Motor neuron (in vitro differentiated cells): ENCODE measurements at regions not wholly inside any gene's neighbourhood (a gene's known extent, or its start where the extent isn't known, plus 50 kb on each side); places are given as distances from the start of the nearest gene placed in this dataset.
"Not testable (repeated sequence)": the region's sequence is repeated elsewhere in the genome, so short reads cannot be mapped to it uniquely, and the experiment has no call there.

Experiments
- ATAC-seq, 8 experiments: fragments of 200-7000 bp; cut with Tn5 transposase; replicated peaks in 6 of 8; 2 replicates each; pipeline ENCODE4 v1.8.0; 2021; ENCODE audit warnings: mild to moderate bottlenecking in 8 of 8, moderate library complexity in 8 of 8
- H3K27ac ChIP-seq, 2 donors: fragments of 250-450 bp; sonication (Bioruptor Pico); 2 replicates each; pipeline ENCODE4 v1.9.0; 2021; ENCODE audit warnings: antibody characterized with exemption in 2 of 2, mild to moderate bottlenecking in 2 of 2, moderate library complexity in 1 of 2
- H3K4me1 ChIP-seq, 2 donors: fragments of 250-450 bp; sonication (Bioruptor Pico); replicated peaks in 1 of 2; 2 replicates each; pipeline ENCODE4 v1.6.1; 2021; ENCODE audit warnings: antibody characterized with exemption in 2 of 2, mild to moderate bottlenecking in 2 of 2, moderate library complexity in 1 of 2
- H3K4me3 ChIP-seq, 5 donors: fragments of 250-450 bp; sonication (Bioruptor Pico); 2 replicates each; pipeline ENCODE4 v1.9.0; 2021; ENCODE audit warnings: antibody characterized with exemption in 5 of 5, mild to moderate bottlenecking in 5 of 5, moderate library complexity in 4 of 5
- WGBS, 10 experiments: fragments of 450-650 bp; shearing (Covaris generic); methylation state at CpG; one replicate each; pipeline ENCODE4 v1.0.0; 2022; 5-methylcytosine and 5-hydroxymethylcytosine counted together
- in situ Hi-C, 9 experiments: fragments of 400-800 bp; cut with MboI; loops; one replicate each; pipeline ENCODE4 v1.15.0; 2021; ENCODE audit warnings: low sequenced_read_pairs in 9 of 9, low pct_unique_long_range_greater_than_20kb in 2 of 9; ENCODE audit not compliant: unreplicated experiment in 9 of 9

DNA sequence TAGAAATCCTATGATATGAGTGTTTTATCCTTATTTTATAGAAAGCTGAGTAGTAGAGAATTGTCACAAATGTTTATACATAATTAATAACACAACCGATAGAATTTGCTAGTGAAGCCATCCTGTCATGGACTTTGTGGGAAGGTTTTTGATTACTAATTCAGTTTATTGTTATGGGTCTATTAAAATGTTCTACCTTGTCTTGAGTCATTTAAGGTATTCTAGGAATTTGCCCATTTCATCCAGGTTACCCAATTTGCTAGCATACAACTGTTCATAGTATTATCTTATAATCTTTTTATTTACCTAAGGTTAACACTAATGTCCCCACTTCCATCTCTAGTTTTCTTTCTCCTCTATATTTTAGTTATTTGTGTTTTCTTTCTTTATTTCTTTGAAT, 553.1 kb upstream of the ATXN7L3B start:
- in situ Hi-C loops: no loop called here
- Histone ChIP-seq H3K4me1 (no peaks in the 10 kb centered on the region), H3K27ac (no peak overlapping the region), H3K4me3 (no peak overlapping the region)
- WGBS, 10 experiments: 0 to 100% (median 96%) methylated on average over 1 of the region's 1 CpG
- no peak for ATAC-seq

DNA sequence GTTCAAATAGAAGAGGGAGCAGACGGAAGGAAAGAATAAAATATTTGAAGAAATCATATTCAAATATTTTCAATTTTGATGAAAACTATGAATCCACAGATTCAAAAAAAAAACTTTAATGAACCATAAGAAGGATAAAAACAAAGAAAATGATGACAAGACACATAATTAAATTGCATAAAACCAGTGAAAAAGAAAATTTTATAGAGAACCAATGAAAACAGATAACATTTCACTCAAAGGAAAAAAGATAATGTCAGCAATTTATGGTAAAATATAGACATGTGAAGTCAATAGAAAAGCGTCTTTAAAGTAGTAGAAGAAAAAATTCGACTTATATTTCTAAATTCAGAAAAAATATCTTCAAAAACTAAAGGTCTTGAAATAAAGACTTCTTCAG, 546.5 kb upstream of the ATXN7L3B start:
- no peak overlapping the region for H3K27ac ChIP-seq
- in situ Hi-C loops: no loop called here
- H3K4me3 ChIP-seq: no peak overlapping the region
- no peak for ATAC-seq
- H3K4me1 ChIP-seq: no peaks in the 10 kb centered on the region
- 5 to 68% (median 56%) methylated on average over 3 of the region's 3 CpGs for WGBS, 10 experiments

DNA sequence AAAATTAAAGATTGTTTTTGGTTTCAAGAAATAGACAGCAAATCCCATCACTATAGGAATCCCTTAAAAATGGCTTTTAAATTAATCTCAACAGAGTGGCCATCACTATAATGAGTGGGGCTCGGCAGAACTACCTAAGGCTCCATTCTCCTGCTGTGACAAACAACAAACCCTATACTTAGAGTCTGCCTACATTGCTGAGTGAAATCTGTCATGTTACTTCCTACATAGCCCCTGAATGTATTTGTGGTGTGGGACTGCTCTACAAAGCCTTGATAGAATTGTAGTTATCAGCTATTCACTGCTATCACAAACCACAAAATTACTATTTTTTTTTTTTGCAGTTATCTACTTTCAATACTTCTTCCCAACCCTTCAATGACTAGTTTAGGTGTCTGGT, 538.7 kb upstream of the ATXN7L3B start:
- H3K4me1 ChIP-seq: no peaks in the 10 kb centered on the region
- ATAC-seq: no peak
- in situ Hi-C loops: no loop called here
- 0 to 57% (median 27%) methylated on average over 1 of the region's 1 CpG; no CpG with 5 or more reads in 6 of the 10 experiments for WGBS, 10 experiments
- H3K4me3 ChIP-seq: no peak overlapping the region
- no peak overlapping the region for H3K27ac ChIP-seq

DNA sequence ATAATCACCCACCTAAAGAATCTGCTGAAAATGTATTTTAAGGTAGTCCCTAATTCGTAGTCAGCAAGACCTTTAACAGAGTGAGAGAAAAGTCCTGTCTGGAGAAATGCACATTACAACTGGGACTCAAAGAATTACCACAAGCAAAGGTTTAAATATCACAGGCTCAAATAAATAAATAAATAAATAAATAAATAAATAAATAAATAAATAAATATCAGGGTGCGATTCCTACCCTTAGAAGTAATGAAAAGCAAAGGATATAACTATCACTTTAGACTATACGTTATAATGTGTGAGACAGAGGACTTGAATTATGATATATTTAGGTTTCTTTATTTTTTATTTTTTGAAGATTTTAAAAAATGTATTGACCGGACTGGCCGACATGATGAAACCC, 522.5 kb upstream of the ATXN7L3B start:
- H3K4me3 ChIP-seq: no peak overlapping the region
- WGBS, 10 experiments: 23 to 100% (median 96%) methylated on average over 2 to 5 of the region's 5 CpGs; no CpG with 5 or more reads in 1 of the 10 experiments
- H3K4me1 ChIP-seq: peaks cover 0 to 11% of the 10 kb centered on the region in 2 donors
- H3K27ac ChIP-seq: no peak overlapping the region
- no peak for ATAC-seq
- in situ Hi-C loops: no loop called here

DNA sequence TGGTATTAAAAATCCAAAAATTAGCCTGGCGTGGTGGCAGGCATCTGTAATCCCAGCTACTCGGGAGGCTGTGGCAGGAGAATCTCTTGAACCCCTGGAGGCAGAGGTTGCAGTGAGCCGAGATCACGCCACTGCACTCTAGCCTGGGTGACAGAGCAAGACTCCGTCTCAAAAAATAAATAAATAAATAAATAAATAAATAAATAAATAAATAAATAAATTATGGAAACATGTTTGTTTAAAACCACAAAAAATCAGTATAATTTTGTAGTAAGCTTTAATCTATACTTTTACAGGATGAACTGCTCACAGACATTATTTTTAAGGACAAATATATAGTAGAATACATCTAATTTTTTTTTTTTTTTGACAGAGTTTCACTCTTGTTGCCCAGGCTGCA, 521.3 kb upstream of the ATXN7L3B start:
- ATAC-seq, in situ Hi-C loops, H3K27ac ChIP-seq, H3K4me3 ChIP-seq: not testable (repeated sequence)
- WGBS, 10 experiments: 32 to 100% (median 90%) methylated on average over 1 to 5 of the region's 5 CpGs; no CpG with 5 or more reads in 2 of the 10 experiments
- peaks cover 0 to 11% of the 10 kb centered on the region in 2 donors for H3K4me1 ChIP-seq

DNA sequence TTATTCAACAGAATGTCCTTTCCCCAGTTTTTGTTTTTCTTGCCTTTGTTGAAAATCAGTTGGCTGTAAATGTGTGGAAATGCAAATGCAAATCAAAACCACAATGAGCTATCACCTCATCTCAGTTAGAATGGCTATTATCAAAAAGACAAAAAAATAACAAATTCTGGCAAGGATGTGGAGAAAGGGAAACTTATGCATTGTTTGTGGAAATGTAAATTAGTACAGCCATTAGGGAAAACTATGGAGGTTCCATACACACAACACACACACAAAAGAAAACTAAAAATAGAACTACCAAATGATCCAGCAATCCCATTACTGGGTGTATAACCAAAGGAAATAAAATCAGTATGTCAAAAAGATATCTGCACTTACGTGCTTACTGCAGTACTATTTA, 518.8 kb upstream of the ATXN7L3B start:
- peak in 4 of 8 experiments; percentile 64 to 86 (median 80) for ATAC-seq
- in situ Hi-C loops: no loop called here
- no peak overlapping the region for H3K4me3 ChIP-seq
- peaks cover 0 to 11% of the 10 kb centered on the region in 2 donors for H3K4me1 ChIP-seq
- no peak overlapping the region for H3K27ac ChIP-seq
- WGBS, 10 experiments: 8 to 100% (median 40%) methylated on average over 1 of the region's 1 CpG; no CpG with 5 or more reads in 2 of the 10 experiments

DNA sequence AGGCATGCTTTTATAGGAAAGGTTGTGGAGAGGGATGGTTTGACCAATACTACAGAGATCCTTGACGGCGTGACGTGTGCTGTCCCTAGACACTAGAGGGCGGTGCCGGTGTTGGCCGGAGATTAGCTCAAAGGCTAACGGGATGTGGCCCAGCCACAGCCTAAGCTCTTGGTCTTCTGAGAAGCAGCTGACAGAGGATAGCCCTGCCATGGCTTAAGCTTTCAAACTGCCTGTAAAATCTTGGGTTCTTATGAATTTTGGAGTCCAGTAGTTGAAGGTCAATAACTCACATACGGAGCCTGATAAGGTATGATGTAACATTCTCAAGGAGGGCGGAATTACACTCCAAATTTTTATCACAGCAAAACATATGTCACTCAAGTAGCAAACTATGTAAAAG, 515.7 kb upstream of the ATXN7L3B start:
- no peak overlapping the region for H3K4me3 ChIP-seq
- no peak overlapping the region for H3K27ac ChIP-seq
- H3K4me1 ChIP-seq: peaks cover 0 to 11% of the 10 kb centered on the region in 2 donors
- ATAC-seq: peak in 5 of 8 experiments; percentile 72 to 98 (median 94)
- in situ Hi-C loops: no loop called here
- 0 to 100% (median 57%) methylated on average over 2 to 9 of the region's 9 CpGs; no CpG with 5 or more reads in 3 of the 10 experiments for WGBS, 10 experiments

DNA sequence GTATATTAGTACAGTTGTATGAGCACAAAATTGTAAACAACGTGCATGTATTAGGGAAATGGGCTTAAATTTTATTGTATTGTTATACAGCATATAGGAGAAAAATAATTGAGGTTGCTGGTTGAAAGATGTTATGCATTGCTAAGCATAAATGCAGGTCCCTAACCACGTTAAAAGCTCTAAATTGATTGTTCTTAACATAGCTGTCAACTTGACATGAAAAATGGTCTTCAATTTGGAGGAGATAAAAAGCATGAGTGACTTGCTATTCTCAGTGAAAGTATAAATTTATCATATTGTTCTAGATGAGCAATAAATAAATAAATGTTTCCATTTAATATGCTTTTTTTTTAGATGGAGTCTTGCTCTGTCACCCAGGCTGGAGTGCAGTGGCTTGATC, 506.6 kb upstream of the ATXN7L3B start:
- WGBS, 10 experiments: 0 to 100% (median 55%) methylated on average over 1 to 2 of the region's 2 CpGs; no CpG with 5 or more reads in 1 of the 10 experiments
- no peak overlapping the region for H3K27ac ChIP-seq
- no peak for ATAC-seq
- H3K4me3 ChIP-seq: no peak overlapping the region
- in situ Hi-C loops: no loop called here
- no peaks in the 10 kb centered on the region for H3K4me1 ChIP-seq

DNA sequence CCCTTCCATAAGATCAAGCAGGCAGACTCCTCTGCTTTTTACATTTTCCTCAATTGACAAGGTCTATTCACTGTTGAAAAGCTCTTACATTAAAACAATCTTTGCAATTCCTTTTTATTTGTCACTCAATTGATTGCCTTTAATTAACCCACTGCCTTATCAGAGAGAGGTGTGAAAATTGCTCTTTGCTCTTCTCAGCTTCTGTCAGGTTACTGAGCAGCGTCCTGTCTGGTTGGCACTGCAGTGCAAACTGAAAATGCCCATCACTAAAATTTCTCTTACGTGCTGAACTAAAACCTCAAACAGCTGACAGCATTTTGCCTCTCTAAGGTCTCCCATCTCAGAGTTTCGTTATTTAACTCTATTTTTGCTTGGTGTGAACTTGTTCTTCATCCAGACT, 504.1 kb upstream of the ATXN7L3B start:
- Histone ChIP-seq H3K27ac (no peak overlapping the region), H3K4me3 (no peak overlapping the region), H3K4me1 (no peaks in the 10 kb centered on the region)
- ATAC-seq: no peak
- WGBS, 10 experiments: 5 to 87% (median 80%) methylated on average over 1 to 3 of the region's 3 CpGs; no CpG with 5 or more reads in 1 of the 10 experiments
- in situ Hi-C loops: no loop called here

DNA sequence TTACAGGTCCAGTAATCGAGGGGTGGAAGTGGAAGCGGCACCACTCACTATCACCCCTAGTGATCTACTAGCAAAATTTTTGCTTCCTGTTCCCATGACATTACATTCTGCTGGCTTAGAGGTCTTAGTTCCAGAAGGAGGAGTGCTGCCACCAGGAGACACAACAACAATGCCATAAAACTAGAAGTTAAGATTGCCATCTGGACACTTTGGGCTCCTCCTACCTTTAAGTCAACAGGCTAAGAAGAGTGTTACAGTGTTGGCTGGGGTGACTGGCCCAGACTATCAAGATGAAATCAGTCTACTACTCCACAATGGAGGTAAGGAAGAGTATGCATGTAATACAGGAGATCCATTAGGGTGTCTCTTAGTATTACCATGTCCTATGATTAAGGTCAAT, 498.5 kb upstream of the ATXN7L3B start:
- H3K4me1 ChIP-seq, H3K4me3 ChIP-seq, ATAC-seq, in situ Hi-C loops, H3K27ac ChIP-seq: not testable (repeated sequence)
- 0 to 80% (median 59%) methylated on average over 1 to 2 of the region's 2 CpGs; no CpG with 5 or more reads in 6 of the 10 experiments for WGBS, 10 experiments

DNA sequence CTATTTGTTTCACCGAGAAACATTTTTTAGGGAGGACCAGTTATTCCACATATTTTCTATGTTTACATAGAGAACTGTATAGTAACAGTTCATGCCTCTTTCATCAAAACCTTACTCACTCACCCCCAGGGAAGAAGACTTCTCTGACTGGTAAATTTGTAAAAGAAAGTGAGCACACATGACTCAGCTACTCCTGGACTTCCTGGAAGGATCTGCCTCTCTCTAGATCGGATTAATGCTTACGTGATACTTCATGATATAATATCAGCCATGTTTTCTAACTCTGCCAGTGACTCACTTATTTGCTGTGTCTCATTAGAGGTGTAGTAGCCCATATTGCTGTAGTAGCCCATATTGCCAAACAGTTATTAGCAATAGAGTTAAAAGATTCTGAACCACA, 494.3 kb upstream of the ATXN7L3B start:
- in situ Hi-C loops: no loop called here
- peaks cover 0 to 2% of the 10 kb centered on the region in 2 donors for H3K4me1 ChIP-seq
- peak in 5 of 8 experiments; percentile 28 to 75 (median 41) for ATAC-seq
- 0 to 100% (median 77%) methylated on average over 1 to 3 of the region's 3 CpGs for WGBS, 10 experiments
- no peak overlapping the region for H3K4me3 ChIP-seq
- H3K27ac ChIP-seq: no peak overlapping the region

DNA sequence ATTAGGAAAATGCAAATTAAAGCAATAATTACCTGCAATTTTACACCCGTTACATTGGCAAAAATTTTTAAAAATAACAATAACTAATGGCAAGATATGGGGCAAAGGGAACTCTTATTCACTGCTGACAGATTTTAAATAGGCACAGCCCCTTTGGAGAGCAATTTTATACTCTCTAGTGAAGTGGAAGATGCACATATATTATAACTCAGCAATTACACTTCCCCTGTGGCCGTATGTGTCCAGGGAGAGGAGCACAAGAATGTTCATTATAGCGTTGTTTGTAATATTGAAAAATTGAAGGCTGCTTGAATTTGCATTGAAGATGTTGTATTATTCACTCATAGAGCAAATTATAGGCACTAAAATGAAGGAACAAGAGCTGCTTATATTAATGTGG, 488.3 kb upstream of the ATXN7L3B start:
- H3K4me3 ChIP-seq: no peak overlapping the region
- H3K27ac ChIP-seq: no peak overlapping the region
- peaks cover 2 to 13% of the 10 kb centered on the region in 2 donors for H3K4me1 ChIP-seq
- peak in 3 of 8 experiments; percentile 49 to 80 (median 52) for ATAC-seq
- in situ Hi-C loops: no loop called here
- WGBS, 10 experiments: 8 to 86% (median 45%) methylated on average over 2 to 3 of the region's 3 CpGs; no CpG with 5 or more reads in 1 of the 10 experiments

DNA sequence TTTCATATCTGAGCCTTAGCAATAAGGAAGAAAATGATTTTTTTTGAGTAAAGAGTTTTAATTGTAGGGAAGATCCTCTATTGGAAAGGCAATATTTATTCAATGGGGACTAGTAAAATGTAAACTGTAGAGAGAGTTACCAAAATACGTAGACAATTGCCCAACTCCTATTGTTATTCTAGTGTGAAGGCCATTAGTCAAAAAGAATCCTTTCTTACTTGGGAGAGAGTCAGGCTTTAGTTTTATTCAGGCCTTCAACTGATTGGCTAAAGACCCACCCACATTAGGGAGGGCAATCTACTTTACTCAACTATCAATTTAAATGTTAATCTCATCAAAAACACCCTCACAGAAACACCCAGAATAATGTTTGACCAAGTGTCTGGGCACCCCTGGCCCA, 485.8 kb upstream of the ATXN7L3B start:
- ATAC-seq: peak in 1 of 8 experiments; percentile 34
- Histone ChIP-seq H3K27ac (no peak overlapping the region), H3K4me3 (no peak overlapping the region), H3K4me1 (peaks cover 2 to 18% of the 10 kb centered on the region in 2 donors)
- 11 to 40% (median 33%) methylated on average over 1 of the region's 1 CpG; no CpG with 5 or more reads in 3 of the 10 experiments for WGBS, 10 experiments
- in situ Hi-C loops: no loop called here

DNA sequence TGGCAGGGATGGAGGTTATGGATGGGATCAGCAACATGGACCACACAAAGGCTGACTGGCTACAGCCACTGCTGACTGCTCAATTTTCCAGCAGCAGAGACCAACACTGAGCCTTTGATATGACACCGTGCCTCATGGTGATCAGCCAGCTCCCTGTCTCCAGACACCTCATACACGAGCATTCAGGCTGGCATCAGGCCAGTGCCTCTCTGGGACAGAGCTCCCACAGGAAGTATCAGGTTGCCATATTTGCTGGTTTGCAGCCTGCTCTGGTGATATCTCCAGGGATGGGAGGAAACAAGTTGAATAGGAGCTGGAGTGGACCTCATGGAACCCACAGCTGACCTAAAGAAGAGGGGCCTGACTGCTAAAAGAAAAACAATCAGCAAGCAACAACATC, 471.2 kb upstream of the ATXN7L3B start:
- no peak for ATAC-seq
- in situ Hi-C loops: no loop called here
- Histone ChIP-seq H3K4me3 (no peak overlapping the region), H3K4me1 (no peaks in the 10 kb centered on the region), H3K27ac (no peak overlapping the region)
- 0 to 100% (median 40%) methylated on average over 1 to 2 of the region's 2 CpGs; no CpG with 5 or more reads in 4 of the 10 experiments for WGBS, 10 experiments
